Endothelial cell (in vitro differentiated cells): ENCODE measurements at regions not wholly inside any gene's neighbourhood (a gene's known extent, or its start where the extent isn't known, plus 50 kb on each side); places are given as distances from the start of the nearest gene placed in this dataset.
"Not testable (repeated sequence)": the region's sequence is repeated elsewhere in the genome, so short reads cannot be mapped to it uniquely, and the experiment has no call there.

Experiments used
- DNase-seq: peaks from one replicate; pipeline ENCODE4 v3.0.0; 2021; ENCODE audit warnings: low spot score
- H3K27ac Mint-ChIP-seq: one replicate; pipeline ENCODE4 v1.8.0; 2021; ENCODE audit warnings: mixed read lengths, inconsistent platforms; ENCODE audit not compliant: unreplicated experiment
- H3K27me3 Mint-ChIP-seq: one replicate; pipeline ENCODE4 v1.8.0; 2021; ENCODE audit warnings: mild to moderate bottlenecking, moderate library complexity, mixed read lengths, inconsistent platforms; ENCODE audit not compliant: unreplicated experiment
- H3K36me3 Mint-ChIP-seq: one replicate; pipeline ENCODE4 v1.8.0; 2021; ENCODE audit warnings: mild to moderate bottlenecking, low read depth, mixed read lengths, inconsistent platforms; ENCODE audit not compliant: unreplicated experiment
- H3K4me1 Mint-ChIP-seq: one replicate; pipeline ENCODE4 v1.8.0; 2021; ENCODE audit warnings: mild to moderate bottlenecking, mixed read lengths, inconsistent platforms; ENCODE audit not compliant: unreplicated experiment
- H3K4me3 Mint-ChIP-seq: one replicate; pipeline ENCODE4 v1.8.0; 2021; ENCODE audit warnings: mild to moderate bottlenecking, mixed read lengths, inconsistent platforms; ENCODE audit not compliant: unreplicated experiment
- H3K9me3 Mint-ChIP-seq: one replicate; pipeline ENCODE4 v1.8.0; 2021; ENCODE audit warnings: mixed read lengths, inconsistent platforms; ENCODE audit not compliant: unreplicated experiment
- TF ChIP-seq, protein P1 (sequence below): fragments of 200-600 bp; sonication (generic); IDR thresholded peaks from one replicate; pipeline ENCODE4 v1.5.0; 2021; ENCODE audit warnings: antibody characterized with exemption; ENCODE audit not compliant: unreplicated experiment

DNA sequence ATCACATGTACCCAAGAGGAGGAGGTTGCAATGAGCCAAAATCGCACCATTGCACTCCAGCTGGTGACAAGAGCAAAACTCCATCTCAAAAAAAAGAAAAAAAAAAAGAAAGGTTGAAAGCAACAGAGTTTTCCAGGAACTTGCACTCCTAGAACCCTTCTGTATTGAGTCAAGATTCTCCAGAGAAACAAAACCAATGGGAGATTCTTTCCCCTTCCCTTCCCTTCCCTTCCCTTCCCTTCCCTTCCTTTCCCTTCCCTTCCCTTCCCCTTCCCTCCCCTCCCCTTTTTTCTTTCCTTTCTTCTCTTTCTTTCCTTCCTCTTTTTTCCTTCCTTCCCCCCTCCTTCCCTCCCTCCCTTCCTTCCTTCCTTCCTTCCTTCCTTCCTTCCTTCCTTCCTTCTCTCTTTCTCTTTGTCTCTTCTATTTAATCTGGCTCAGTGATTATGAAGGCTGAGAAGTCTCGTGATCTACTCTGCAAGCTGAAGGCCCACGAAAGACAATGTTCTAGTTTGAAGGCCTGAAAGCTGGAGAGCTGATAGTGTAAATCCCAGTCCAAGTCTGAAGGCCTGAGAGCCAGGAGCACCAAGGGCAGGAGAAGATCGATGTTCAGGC lies 59.6 kb upstream of the CNTLN start:
- H3K27me3 Mint-ChIP-seq: peaks cover 9% of the 10 kb centered on the region
- TF ChIP-seq, protein P1, sequence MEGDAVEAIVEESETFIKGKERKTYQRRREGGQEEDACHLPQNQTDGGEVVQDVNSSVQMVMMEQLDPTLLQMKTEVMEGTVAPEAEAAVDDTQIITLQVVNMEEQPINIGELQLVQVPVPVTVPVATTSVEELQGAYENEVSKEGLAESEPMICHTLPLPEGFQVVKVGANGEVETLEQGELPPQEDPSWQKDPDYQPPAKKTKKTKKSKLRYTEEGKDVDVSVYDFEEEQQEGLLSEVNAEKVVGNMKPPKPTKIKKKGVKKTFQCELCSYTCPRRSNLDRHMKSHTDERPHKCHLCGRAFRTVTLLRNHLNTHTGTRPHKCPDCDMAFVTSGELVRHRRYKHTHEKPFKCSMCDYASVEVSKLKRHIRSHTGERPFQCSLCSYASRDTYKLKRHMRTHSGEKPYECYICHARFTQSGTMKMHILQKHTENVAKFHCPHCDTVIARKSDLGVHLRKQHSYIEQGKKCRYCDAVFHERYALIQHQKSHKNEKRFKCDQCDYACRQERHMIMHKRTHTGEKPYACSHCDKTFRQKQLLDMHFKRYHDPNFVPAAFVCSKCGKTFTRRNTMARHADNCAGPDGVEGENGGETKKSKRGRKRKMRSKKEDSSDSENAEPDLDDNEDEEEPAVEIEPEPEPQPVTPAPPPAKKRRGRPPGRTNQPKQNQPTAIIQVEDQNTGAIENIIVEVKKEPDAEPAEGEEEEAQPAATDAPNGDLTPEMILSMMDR: no peak
- no peaks in the 10 kb centered on the region for H3K36me3 Mint-ChIP-seq
- H3K4me1 Mint-ChIP-seq: no peaks in the 10 kb centered on the region
- no peaks in the 10 kb centered on the region for H3K9me3 Mint-ChIP-seq
- no peak overlapping the region for H3K27ac Mint-ChIP-seq
- no peak overlapping the region for H3K4me3 Mint-ChIP-seq
- no peak for DNase-seq

- not testable (repeated sequence) for H3K4me3 Mint-ChIP-seq, H3K27ac Mint-ChIP-seq, H3K4me1 Mint-ChIP-seq, H3K27me3 Mint-ChIP-seq, H3K9me3 Mint-ChIP-seq, DNase-seq, H3K36me3 Mint-ChIP-seq
Observed at GRCh38 chr9:17072563-17072962, 62.3 kb upstream of the CNTLN start.

DNA sequence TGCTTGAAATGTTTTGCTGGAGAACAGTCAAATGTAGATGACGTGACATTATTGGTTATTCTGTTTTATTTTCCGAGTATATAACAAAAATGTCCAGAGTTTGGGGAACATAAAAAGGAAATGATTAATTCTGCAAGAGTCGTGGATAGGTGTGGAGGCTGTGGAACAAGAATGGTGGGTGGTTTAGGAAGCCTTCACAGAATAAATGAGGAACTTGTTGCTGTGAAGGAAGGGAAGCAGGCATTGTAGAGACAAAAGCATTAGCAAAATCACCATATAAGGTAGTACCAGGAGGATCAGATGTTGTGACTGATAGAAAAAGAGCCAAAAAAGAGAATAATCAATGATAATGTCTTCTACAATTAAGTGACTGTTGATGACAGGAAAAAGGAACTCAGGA lies 66.2 kb upstream of the CNTLN start:
- Mint-ChIP-seq H3K4me1 (peaks cover 5% of the 10 kb centered on the region), H3K4me3 (no peak overlapping the region), H3K36me3 (no peaks in the 10 kb centered on the region), H3K27ac (no peak overlapping the region), H3K9me3 (no peaks in the 10 kb centered on the region), H3K27me3 (peaks cover 6% of the 10 kb centered on the region)
- TF ChIP-seq, protein P1: no peak
- DNase-seq: no peak

GRCh38 chr9:17065062-17065461 lies 69.8 kb upstream of the CNTLN start:
- H3K27me3 Mint-ChIP-seq: no peaks in the 10 kb centered on the region
- no peak overlapping the region for H3K4me3 Mint-ChIP-seq
- DNase-seq: no peak
- H3K9me3 Mint-ChIP-seq: no peaks in the 10 kb centered on the region
- TF ChIP-seq, protein P1: no peak
- peaks cover 5% of the 10 kb centered on the region for H3K4me1 Mint-ChIP-seq
- no peak overlapping the region for H3K27ac Mint-ChIP-seq
- no peaks in the 10 kb centered on the region for H3K36me3 Mint-ChIP-seq

GRCh38 chr9:17064558-17064957 lies 70.3 kb upstream of the CNTLN start:
- H3K36me3 Mint-ChIP-seq: no peaks in the 10 kb centered on the region
- DNase-seq: no peak
- H3K4me1 Mint-ChIP-seq: peaks cover 5% of the 10 kb centered on the region
- H3K27ac Mint-ChIP-seq: no peak overlapping the region
- H3K9me3 Mint-ChIP-seq: no peaks in the 10 kb centered on the region
- no peaks in the 10 kb centered on the region for H3K27me3 Mint-ChIP-seq
- TF ChIP-seq, protein P1: no peak
- H3K4me3 Mint-ChIP-seq: no peak overlapping the region
